ENCODE measurements at regions not wholly inside any gene's neighbourhood (a gene's known extent, or its start where the extent isn't known, plus 50 kb on each side); places are given as distances from the start of the nearest gene placed in this dataset.

DNA sequence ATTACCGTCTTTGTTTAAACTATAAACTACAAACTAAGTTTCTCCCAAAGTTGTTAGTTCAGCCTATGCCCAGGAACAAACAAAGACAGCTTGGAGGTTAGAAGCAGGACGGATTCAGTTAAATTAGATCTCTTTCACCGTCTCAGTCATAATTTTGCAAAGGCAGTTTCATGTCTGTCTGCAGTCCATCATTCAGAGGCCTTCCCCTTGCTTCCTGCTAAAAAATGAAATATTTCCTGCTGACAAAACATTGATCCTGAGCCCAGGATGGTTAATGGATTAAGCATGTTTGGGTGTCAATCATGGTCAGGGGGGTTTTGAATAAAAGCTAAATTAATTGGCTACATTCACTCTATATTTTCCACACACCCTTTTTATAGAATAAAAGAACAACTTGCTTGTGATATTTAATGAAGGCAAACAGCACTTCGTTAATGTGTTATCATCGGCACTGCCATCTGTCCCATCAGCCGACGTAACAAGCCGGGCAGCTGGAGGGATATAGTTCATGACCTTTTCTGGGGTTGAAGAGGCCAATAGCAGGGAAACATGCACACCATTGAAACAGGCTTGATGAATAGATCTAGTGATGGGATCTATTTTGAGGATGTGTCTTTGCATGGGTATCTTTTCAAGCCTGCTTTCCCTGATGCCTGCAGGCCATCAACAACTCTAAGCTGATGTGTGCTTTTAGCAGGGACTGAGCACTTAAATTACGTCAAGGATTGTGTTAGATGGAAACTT, 521.3 kb upstream of the TMEM132C start:
- H3K9ac ChIP-seq (ENCODE audit: low read depth, low read length, poor library complexity) = no peak overlapping the region
- no peak overlapping the region for H2BK5ac ChIP-seq (ENCODE audit: low read length)
- no peak overlapping the region for H3K23ac ChIP-seq (ENCODE audit: low read depth, low read length, poor library complexity)
- H3K4ac ChIP-seq (ENCODE audit: low read length) = no peak overlapping the region
- peaks cover 0 to 1% of the 10 kb centered on the region in 2 donors for H3K4me1 ChIP-seq (ENCODE audit: control insufficient read depth in 2 of 2, insufficient read depth in 1 of 2, low read depth in 1 of 2, low read length in 2 of 2)
- no peak overlapping the region for H2BK120ac ChIP-seq (ENCODE audit: low read depth, low read length)
- no peak overlapping the region for H3K27ac ChIP-seq (replicated peaks; ENCODE audit: low read length)
- no peak overlapping the region for H2AK5ac ChIP-seq (ENCODE audit: low read depth, low read length)
- no peaks in the 10 kb centered on the region for H3K27me3 ChIP-seq (ENCODE audit: control insufficient read depth in 3 of 3, insufficient read depth in 3 of 3, low read depth in 1 of 3, low read length in 3 of 3)
- H3K4me2 ChIP-seq (ENCODE audit: insufficient read depth, low read length, poor library complexity, severe bottlenecking) = no peak overlapping the region
- no peak overlapping the region for H4K91ac ChIP-seq (ENCODE audit: low read depth, low read length, poor library complexity)
- H4K8ac ChIP-seq (ENCODE audit: low read depth, low read length) = no peak overlapping the region
- H2BK12ac ChIP-seq (ENCODE audit: low read length) = no peak overlapping the region
- no peaks in the 10 kb centered on the region for H3K36me3 ChIP-seq (replicated peaks in 1 of 2; ENCODE audit: control insufficient read depth in 2 of 2, insufficient read depth in 2 of 2, low read length in 2 of 2)
- no peak overlapping the region for H3K18ac ChIP-seq (ENCODE audit: low read length)
- DNase-seq (ENCODE audit: low spot score) = no peak
- H3K79me1 ChIP-seq (ENCODE audit: low read depth, low read length) = no peaks in the 10 kb centered on the region
- no peak overlapping the region for H3K14ac ChIP-seq (ENCODE audit: low read length)
- no peak overlapping the region for H3K4me3 ChIP-seq (ENCODE audit: low read length in 2 of 2)
- no peak overlapping the region for H2AFZ ChIP-seq (ENCODE audit: low read length)
- no peaks in the 10 kb centered on the region for H3K9me3 ChIP-seq (replicated peaks in 1 of 2; ENCODE audit: control insufficient read depth in 2 of 2, insufficient read depth in 1 of 2, low read depth in 1 of 2, low read length in 2 of 2)
- no peak overlapping the region for H2BK15ac ChIP-seq (ENCODE audit: low read length)
- no CpG with 5 or more reads among the region's 9 CpGs for WGBS, 2 donors (ENCODE audit: extremely low coverage in 2 of 2, insufficient read length in 2 of 2, insufficient replicate concordance in 1 of 2)

DNA sequence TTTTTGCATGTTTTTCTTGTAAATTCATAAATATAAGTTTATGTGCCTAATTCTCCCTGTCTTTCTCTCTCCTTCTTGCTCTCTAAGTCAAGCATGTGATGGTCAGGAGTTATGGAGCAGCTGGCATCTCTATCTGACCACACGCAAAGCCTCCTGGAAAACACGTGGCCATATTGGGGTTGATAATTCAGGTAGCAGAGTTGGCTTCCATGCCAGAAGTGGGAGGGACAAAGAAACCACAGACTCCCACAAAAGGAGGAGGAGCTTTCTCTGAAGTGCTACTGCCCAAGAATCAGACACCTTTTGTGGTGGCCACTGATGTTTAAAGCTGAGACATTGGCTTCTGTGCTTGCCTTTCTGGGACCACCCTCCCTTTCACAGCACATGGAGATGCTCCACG, 517.6 kb upstream of the TMEM132C start:
- no peak overlapping the region for H2BK120ac ChIP-seq (ENCODE audit: low read depth, low read length)
- no peak overlapping the region for H3K14ac ChIP-seq (ENCODE audit: low read length)
- no peaks in the 10 kb centered on the region for H3K36me3 ChIP-seq (replicated peaks in 1 of 2; ENCODE audit: control insufficient read depth in 2 of 2, insufficient read depth in 2 of 2, low read length in 2 of 2)
- H3K27ac ChIP-seq (replicated peaks; ENCODE audit: low read length) = no peak overlapping the region
- H2BK5ac ChIP-seq (ENCODE audit: low read length) = no peak overlapping the region
- no peaks in the 10 kb centered on the region for H3K79me1 ChIP-seq (ENCODE audit: low read depth, low read length)
- WGBS, 2 donors (ENCODE audit: extremely low coverage in 2 of 2, insufficient read length in 2 of 2, insufficient replicate concordance in 1 of 2) = no CpG with 5 or more reads among the region's 3 CpGs
- no peak overlapping the region for H4K91ac ChIP-seq (ENCODE audit: low read depth, low read length, poor library complexity)
- H3K4ac ChIP-seq (ENCODE audit: low read length) = no peak overlapping the region
- no peak overlapping the region for H4K8ac ChIP-seq (ENCODE audit: low read depth, low read length)
- no peaks in the 10 kb centered on the region for H3K9me3 ChIP-seq (replicated peaks in 1 of 2; ENCODE audit: control insufficient read depth in 2 of 2, insufficient read depth in 1 of 2, low read depth in 1 of 2, low read length in 2 of 2)
- H2BK15ac ChIP-seq (ENCODE audit: low read length) = no peak overlapping the region
- no peak overlapping the region for H3K23ac ChIP-seq (ENCODE audit: low read depth, low read length, poor library complexity)
- no peak overlapping the region for H3K4me3 ChIP-seq (ENCODE audit: low read length in 2 of 2)
- H3K27me3 ChIP-seq (ENCODE audit: control insufficient read depth in 3 of 3, insufficient read depth in 3 of 3, low read depth in 1 of 3, low read length in 3 of 3) = no peaks in the 10 kb centered on the region
- no peak overlapping the region for H3K9ac ChIP-seq (ENCODE audit: low read depth, low read length, poor library complexity)
- DNase-seq (ENCODE audit: low spot score) = no peak
- no peak overlapping the region for H2AFZ ChIP-seq (ENCODE audit: low read length)
- no peak overlapping the region for H2AK5ac ChIP-seq (ENCODE audit: low read depth, low read length)
- no peaks in the 10 kb centered on the region for H3K4me1 ChIP-seq (ENCODE audit: control insufficient read depth in 2 of 2, insufficient read depth in 1 of 2, low read depth in 1 of 2, low read length in 2 of 2)
- H2BK12ac ChIP-seq (ENCODE audit: low read length) = no peak overlapping the region
- no peak overlapping the region for H3K18ac ChIP-seq (ENCODE audit: low read length)
- no peak overlapping the region for H3K4me2 ChIP-seq (ENCODE audit: insufficient read depth, low read length, poor library complexity, severe bottlenecking)

DNA sequence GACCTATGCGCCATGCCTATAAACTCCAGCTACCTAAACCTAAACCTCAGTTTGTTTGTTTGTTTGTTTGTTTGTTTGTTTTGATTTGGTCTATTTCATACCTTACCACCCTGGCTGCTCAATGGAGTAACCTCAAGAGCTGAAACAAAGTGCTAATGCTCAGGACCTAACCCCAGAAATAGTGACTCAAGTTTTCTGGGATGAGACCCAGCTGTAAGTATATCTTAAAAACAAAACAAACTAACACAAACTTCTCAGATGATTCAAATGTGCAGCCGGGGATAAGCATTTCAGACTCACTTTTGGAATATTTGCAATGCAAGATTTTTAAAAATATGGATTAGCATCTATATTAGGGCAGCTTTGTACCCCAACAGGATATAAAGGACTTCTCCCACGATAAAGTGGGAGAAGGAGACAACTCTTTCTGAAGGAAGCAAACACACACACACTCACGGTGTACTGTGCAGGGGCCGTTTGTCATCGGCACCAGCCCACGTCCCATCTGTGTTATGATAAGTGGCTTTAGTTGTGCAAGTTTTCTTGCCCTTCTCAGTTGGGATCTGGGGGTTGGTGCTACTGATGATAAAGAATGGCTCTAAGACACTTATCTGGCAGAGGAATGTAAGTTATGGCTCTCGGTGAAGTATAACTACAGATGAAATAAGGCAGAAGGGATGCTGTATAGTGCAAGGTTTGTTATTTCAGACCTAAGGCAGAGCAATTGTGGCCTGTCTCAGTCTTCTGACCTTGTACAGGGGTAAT, 516.7 kb upstream of the TMEM132C start:
- no CpG with 5 or more reads among the region's 8 CpGs for WGBS, 2 donors (ENCODE audit: extremely low coverage in 2 of 2, insufficient read length in 2 of 2, insufficient replicate concordance in 1 of 2)
- no peak overlapping the region for H3K23ac ChIP-seq (ENCODE audit: low read depth, low read length, poor library complexity)
- no peak overlapping the region for H3K18ac ChIP-seq (ENCODE audit: low read length)
- H2BK12ac ChIP-seq (ENCODE audit: low read length) = no peak overlapping the region
- H2BK15ac ChIP-seq (ENCODE audit: low read length) = no peak overlapping the region
- H3K4me3 ChIP-seq (ENCODE audit: low read length in 2 of 2) = no peak overlapping the region
- no peak overlapping the region for H2AFZ ChIP-seq (ENCODE audit: low read length)
- no peak for DNase-seq (ENCODE audit: low spot score)
- H3K9me3 ChIP-seq (replicated peaks in 1 of 2; ENCODE audit: control insufficient read depth in 2 of 2, insufficient read depth in 1 of 2, low read depth in 1 of 2, low read length in 2 of 2) = no peaks in the 10 kb centered on the region
- no peaks in the 10 kb centered on the region for H3K36me3 ChIP-seq (replicated peaks in 1 of 2; ENCODE audit: control insufficient read depth in 2 of 2, insufficient read depth in 2 of 2, low read length in 2 of 2)
- no peak overlapping the region for H4K8ac ChIP-seq (ENCODE audit: low read depth, low read length)
- H4K91ac ChIP-seq (ENCODE audit: low read depth, low read length, poor library complexity) = no peak overlapping the region
- H3K27ac ChIP-seq (replicated peaks; ENCODE audit: low read length) = no peak overlapping the region
- no peak overlapping the region for H2BK5ac ChIP-seq (ENCODE audit: low read length)
- no peaks in the 10 kb centered on the region for H3K79me1 ChIP-seq (ENCODE audit: low read depth, low read length)
- no peak overlapping the region for H3K14ac ChIP-seq (ENCODE audit: low read length)
- no peak overlapping the region for H3K4me2 ChIP-seq (ENCODE audit: insufficient read depth, low read length, poor library complexity, severe bottlenecking)
- no peak overlapping the region for H2AK5ac ChIP-seq (ENCODE audit: low read depth, low read length)
- no peaks in the 10 kb centered on the region for H3K4me1 ChIP-seq (ENCODE audit: control insufficient read depth in 2 of 2, insufficient read depth in 1 of 2, low read depth in 1 of 2, low read length in 2 of 2)
- no peak overlapping the region for H3K4ac ChIP-seq (ENCODE audit: low read length)
- H2BK120ac ChIP-seq (ENCODE audit: low read depth, low read length) = no peak overlapping the region
- no peaks in the 10 kb centered on the region for H3K27me3 ChIP-seq (ENCODE audit: control insufficient read depth in 3 of 3, insufficient read depth in 3 of 3, low read depth in 1 of 3, low read length in 3 of 3)
- no peak overlapping the region for H3K9ac ChIP-seq (ENCODE audit: low read depth, low read length, poor library complexity)

DNA sequence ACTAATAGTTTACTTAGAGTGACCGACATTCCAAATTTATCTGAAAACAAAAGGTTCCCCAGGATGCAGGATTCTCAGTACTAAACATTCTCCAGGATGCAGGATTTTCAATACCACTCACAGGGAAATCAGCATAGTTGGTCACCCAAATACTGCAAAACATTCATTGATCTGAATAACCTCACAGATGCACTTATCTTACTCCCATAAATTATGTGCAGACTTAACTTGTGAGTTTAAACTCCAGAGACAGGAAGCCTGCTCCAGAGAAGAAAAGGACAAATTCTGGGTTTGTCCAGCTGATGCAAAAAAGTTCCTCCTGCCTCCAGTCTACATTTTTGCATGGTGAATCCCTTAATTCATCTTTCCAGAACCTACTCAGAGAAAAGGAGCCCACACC, 514.2 kb upstream of the TMEM132C start:
- H3K27ac ChIP-seq (replicated peaks; ENCODE audit: low read length) = no peak overlapping the region
- no CpG with 5 or more reads among the region's 1 CpG for WGBS, 2 donors (ENCODE audit: extremely low coverage in 2 of 2, insufficient read length in 2 of 2, insufficient replicate concordance in 1 of 2)

More for the DNA sequence above, 514.2 kb upstream of the TMEM132C start:
- no peak overlapping the region for H2BK120ac ChIP-seq (ENCODE audit: low read depth, low read length)
- no peaks in the 10 kb centered on the region for H3K79me1 ChIP-seq (ENCODE audit: low read depth, low read length)
- H3K14ac ChIP-seq (ENCODE audit: low read length) = no peak overlapping the region
- H3K9me3 ChIP-seq (replicated peaks in 1 of 2; ENCODE audit: control insufficient read depth in 2 of 2, insufficient read depth in 1 of 2, low read depth in 1 of 2, low read length in 2 of 2) = no peaks in the 10 kb centered on the region
- H3K4me3 ChIP-seq (ENCODE audit: low read length in 2 of 2) = no peak overlapping the region
- no peak for DNase-seq (ENCODE audit: low spot score)
- no peak overlapping the region for H4K91ac ChIP-seq (ENCODE audit: low read depth, low read length, poor library complexity)
- no peak overlapping the region for H3K18ac ChIP-seq (ENCODE audit: low read length)
- H3K4me2 ChIP-seq (ENCODE audit: insufficient read depth, low read length, poor library complexity, severe bottlenecking) = no peak overlapping the region
- H4K8ac ChIP-seq (ENCODE audit: low read depth, low read length) = no peak overlapping the region
- no peaks in the 10 kb centered on the region for H3K4me1 ChIP-seq (ENCODE audit: control insufficient read depth in 2 of 2, insufficient read depth in 1 of 2, low read depth in 1 of 2, low read length in 2 of 2)
- no peak overlapping the region for H2BK12ac ChIP-seq (ENCODE audit: low read length)
- no peak overlapping the region for H2AK5ac ChIP-seq (ENCODE audit: low read depth, low read length)
- no peak overlapping the region for H3K23ac ChIP-seq (ENCODE audit: low read depth, low read length, poor library complexity)
- no peaks in the 10 kb centered on the region for H3K27me3 ChIP-seq (ENCODE audit: control insufficient read depth in 3 of 3, insufficient read depth in 3 of 3, low read depth in 1 of 3, low read length in 3 of 3)
- H3K9ac ChIP-seq (ENCODE audit: low read depth, low read length, poor library complexity) = no peak overlapping the region
- H3K36me3 ChIP-seq (replicated peaks in 1 of 2; ENCODE audit: control insufficient read depth in 2 of 2, insufficient read depth in 2 of 2, low read length in 2 of 2) = no peaks in the 10 kb centered on the region
- no peak overlapping the region for H3K4ac ChIP-seq (ENCODE audit: low read length)
- H2BK5ac ChIP-seq (ENCODE audit: low read length) = no peak overlapping the region
- no peak overlapping the region for H2AFZ ChIP-seq (ENCODE audit: low read length)
- H2BK15ac ChIP-seq (ENCODE audit: low read length) = no peak overlapping the region
